Tongue (tissue), 1 donor: ENCODE measurements at regions not wholly inside any gene's neighbourhood (a gene's known extent, or its start where the extent isn't known, plus 50 kb on each side); places are given as distances from the start of the nearest gene placed in this dataset.
"Not testable (repeated sequence)": the region's sequence is repeated elsewhere in the genome, so short reads cannot be mapped to it uniquely, and the experiment has no call there.

ENCODE experiments used
- DNase-seq: peaks from one replicate; pipeline ENCODE4 v3.0.0-alpha.2; 2015

DNA sequence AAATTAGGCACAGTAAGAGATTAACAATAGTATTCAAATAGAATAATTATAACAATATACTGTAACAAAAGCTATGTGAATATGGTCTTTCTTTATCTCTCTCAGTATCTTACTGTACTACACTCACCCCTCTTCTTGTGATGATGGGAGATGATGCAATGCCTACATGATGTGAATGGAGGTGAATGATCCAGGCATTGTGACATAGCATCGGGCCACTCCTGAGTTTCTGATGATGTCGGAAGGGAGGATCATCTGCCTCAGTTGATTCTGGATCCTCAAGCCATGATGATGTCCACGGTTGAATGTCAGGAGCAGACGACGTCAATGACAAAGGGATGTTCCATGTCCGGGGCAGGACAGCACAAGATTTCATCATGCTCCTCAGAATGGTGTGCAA is 268.3 kb upstream of the MGAT5 start:
- DNase-seq = no peak

GRCh38 chr2:133986081-133986837 is 267.6 kb upstream of the MGAT5 start:
- DNase-seq = peak; percentile 18

GRCh38 chr2:133986881-133987795 is 266.7 kb upstream of the MGAT5 start:
- no peak for DNase-seq

- no peak for DNase-seq
Observed at GRCh38 chr2:133988316-133988891, 265.5 kb upstream of the MGAT5 start.

- no peak for DNase-seq
Observed at GRCh38 chr2:133991606-133992168, 262.2 kb upstream of the MGAT5 start.

- DNase-seq = no peak
Observed at GRCh38 chr2:133992454-133992853, 261.4 kb upstream of the MGAT5 start.

GRCh38 chr2:133993160-133993559 is 260.7 kb upstream of the MGAT5 start:
- DNase-seq = peak; percentile 88

DNA sequence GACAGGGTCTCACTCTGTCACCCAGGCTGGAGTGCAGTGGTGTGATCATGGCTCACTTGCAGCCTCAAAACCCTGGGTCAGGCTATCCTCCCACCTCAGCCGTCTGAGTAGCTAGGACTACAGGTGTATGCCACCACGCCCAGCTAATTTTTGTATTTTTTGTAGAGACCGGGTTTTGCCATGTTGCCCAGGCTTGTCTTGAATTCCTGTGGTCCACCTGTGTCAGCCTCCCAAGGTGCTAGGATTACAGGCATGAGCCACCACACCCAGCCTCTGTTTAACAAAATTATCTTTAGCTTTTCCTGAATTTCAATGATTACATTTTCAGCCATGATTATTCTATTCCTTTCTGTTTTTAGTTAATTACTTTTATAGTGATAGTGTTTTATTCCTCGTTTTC is 255.1 kb upstream of the MGAT5 start:
- DNase-seq = not testable (repeated sequence)

DNA sequence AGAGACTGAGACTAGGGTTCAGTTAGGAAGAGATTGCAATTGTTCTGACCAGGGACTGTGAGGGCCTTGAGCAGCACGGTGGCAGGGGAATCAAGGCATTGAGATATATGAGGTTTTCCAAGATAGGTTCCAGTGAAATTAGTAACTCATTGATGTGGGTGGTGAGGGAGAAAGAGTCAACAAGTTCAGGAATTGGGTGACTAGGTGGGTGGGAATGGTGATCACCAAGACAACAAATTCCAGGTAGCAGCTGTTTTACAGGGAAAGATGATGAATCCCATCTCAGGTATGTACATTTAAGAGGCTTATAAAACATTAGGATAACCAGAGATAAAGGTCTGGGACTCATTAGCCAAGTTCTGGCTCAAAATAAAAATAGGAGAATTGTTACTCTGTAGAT is 251.5 kb upstream of the MGAT5 start:
- DNase-seq = no peak

- DNase-seq = no peak
Observed at GRCh38 chr2:134002921-134003320, 251.0 kb upstream of the MGAT5 start.

DNA sequence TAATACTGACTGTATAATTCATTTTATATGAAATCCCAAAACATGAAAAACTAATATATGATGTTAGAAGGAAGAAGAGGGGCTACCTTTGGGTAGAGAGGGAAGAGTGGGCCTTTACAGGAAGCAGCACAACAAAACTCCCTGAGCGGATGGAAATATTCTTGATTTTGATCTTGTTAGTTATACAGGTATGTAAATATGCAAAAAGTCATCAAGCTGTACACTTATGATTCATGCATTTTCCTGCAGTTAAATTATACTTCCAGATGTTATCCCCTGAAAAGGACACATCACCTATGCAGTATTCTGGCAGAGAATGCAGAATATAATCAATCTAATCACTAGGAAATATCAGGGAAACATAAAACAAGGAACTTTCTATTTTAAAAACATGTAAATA is 249.4 kb upstream of the MGAT5 start:
- DNase-seq = no peak

DNA sequence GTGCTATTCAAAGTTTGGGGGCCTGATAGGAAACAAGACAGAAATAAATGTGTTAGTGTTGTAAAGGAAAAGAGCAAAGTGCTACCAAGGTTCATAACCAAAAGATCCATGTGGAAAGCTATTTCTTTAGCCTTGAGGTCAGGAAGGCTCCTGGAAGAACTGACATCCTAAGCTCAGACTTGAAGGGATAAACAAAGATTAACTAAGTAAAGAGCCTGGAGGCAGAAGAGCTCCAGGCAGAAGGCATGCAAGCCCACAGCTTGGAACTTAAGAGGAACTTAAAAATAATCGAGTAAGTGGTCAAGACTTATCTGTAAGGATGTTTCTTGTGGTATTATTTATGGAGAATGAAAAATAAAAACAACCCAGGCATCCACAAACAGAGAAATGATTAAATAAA is 245.0 kb upstream of the MGAT5 start:
- no peak for DNase-seq

- DNase-seq = no peak
Observed at GRCh38 chr2:134009440-134009839, 244.4 kb upstream of the MGAT5 start.

DNA sequence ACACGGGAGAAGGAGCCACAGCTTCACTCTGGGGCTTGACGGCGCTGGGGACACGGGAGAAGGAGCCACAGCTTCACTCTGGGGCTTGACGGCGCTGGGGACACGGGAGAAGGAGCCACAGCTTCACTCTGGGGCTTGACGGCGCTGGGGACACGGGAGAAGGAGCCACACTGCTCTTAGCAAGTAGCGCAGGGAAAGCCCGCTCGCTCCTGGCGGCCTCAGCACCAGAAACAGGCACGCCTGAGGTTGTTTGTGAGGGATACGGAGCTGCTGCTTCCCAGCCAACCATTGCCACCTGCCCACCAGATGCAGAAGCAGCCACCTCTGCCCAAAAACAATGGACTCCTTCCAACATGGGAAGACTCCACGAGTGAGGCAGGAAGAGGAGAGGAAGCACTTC is 244.0 kb upstream of the MGAT5 start:
- not testable (repeated sequence) for DNase-seq

GRCh38 chr2:134011936-134012586 is 241.8 kb upstream of the MGAT5 start:
- no peak for DNase-seq

DNA sequence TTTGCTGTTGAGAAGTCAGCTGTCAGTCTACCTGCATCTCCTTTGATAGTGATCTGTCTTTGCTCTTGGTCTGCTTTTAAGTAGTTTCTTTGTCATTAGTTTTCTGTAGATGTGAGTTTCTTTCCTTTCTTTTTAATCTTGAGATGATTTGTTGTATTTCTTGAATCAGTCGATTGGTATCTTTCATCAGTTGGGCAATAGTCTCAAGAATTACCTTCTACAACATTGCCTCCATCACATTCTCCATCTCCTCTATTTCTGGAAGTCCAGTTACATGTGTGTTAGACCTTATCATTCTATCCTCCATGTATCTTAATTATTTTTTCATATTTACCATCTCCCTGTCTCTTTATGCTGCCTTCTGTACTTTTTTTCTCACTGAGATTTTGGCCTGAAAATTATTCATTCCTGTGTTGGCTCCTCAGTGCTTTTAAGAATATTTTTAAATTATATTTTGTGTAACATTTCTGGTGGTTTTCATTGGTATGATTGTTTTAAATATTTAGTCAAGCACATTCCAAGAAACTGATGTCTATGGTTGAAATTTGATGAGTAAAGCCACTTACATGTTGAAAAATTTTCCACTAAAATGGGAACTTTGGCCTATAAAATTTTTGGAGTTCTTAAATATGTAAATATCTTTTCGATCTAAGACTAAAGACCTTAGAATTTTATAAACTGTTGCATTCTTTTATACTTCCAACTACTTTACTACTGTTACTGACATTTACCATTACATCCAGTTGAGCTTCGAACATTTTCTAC is 239.5 kb upstream of the MGAT5 start:
- no peak for DNase-seq

DNA sequence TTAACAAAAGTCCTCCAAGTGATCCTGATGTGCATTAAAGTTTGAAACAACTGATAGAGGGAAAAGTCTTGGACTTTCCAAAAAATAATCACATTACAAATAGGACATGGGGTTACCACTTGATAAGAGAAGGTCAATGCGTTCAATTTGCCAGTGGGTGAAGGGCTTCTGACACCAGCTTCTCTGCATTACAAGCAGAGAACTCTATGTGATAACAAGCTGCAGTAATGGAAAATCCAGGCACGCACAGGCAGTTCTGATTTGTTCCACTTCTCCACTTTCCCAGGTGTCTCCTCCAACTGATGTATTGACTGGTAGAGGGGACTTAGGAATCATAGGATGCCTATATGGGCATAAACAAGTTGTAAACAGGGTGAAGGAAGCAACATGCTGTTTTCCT is 234.0 kb upstream of the MGAT5 start:
- no peak for DNase-seq

- DNase-seq = no peak
Observed at GRCh38 chr2:134020608-134021007, 233.3 kb upstream of the MGAT5 start.

- DNase-seq = no peak
Observed at GRCh38 chr2:134021830-134022524, 231.9 kb upstream of the MGAT5 start.

GRCh38 chr2:134023854-134024253 is 230.0 kb upstream of the MGAT5 start:
- no peak for DNase-seq

- no peak for DNase-seq
Observed at GRCh38 chr2:134027980-134028379, 225.9 kb upstream of the MGAT5 start.
